Sigmoid colon (tissue), 6 donors: ENCODE measurements at regions not wholly inside any gene's neighbourhood (a gene's known extent, or its start where the extent isn't known, plus 50 kb on each side); places are given as distances from the start of the nearest gene placed in this dataset.

Experiments used
- DNase-seq: peaks from one replicate; pipeline ENCODE4 v3.0.0-alpha.2; 2019
- H3K27ac ChIP-seq, 4 donors: fragments of 200-600 bp; sonication (generic); one replicate each; pipeline ENCODE4 v1.5.1; 2016 to 2019; ENCODE audit warnings: mild to moderate bottlenecking in 1 of 4
- H3K27me3 ChIP-seq, 3 donors: fragments of 200-600 bp; sonication (generic); one replicate each; pipeline ENCODE4 v1.5.1; 2019; ENCODE audit warnings: mild to moderate bottlenecking in 1 of 3
- H3K36me3 ChIP-seq, 4 donors: fragments of 200-600 bp; sonication (generic); one replicate each; pipeline ENCODE4 v1.5.1; 2016 to 2019
- H3K4me1 ChIP-seq, 4 donors: fragments of 200-600 bp; sonication (generic); one replicate each; pipeline ENCODE4 v1.5.1; 2017 to 2019
- H3K4me3 ChIP-seq, 4 donors: fragments of 200-600 bp; sonication (generic); one replicate each; pipeline ENCODE4 v1.5.1; 2017 to 2019; ENCODE audit warnings: mild to moderate bottlenecking in 2 of 4, moderate library complexity in 1 of 4
- H3K9me3 ChIP-seq, 4 donors: fragments of 200-600 bp in 3 of 4; sonication (generic) in 3 of 4; one replicate each; pipeline versions ENCODE4 v1.5.1 to v1.6.1; 2013 to 2019
- EP300 ChIP-seq, 4 donors: sonication (generic); formaldehyde crosslinking; IDR thresholded peaks; one replicate each; pipeline ENCODE4 v1.6.1; 2017; ENCODE audit warnings: antibody characterized with exemption in 4 of 4
- POLR2A ChIP-seq, 2 donors: fragments of 450-650 bp; IDR thresholded peaks; one replicate each; pipeline ENCODE4 v1.6.1; 2016; ENCODE audit warnings: antibody characterized with exemption in 2 of 2, mild to moderate bottlenecking in 2 of 2, moderate library complexity in 2 of 2
- POLR2AphosphoS5 ChIP-seq, 4 donors: sonication (generic); formaldehyde crosslinking; IDR thresholded peaks; one replicate each; pipeline ENCODE4 v1.6.1; 2017; ENCODE audit warnings: antibody characterized with exemption in 4 of 4
- WGBS, 2 donors: extraction: QIAGEN DNeasy Blood & Tissue Kit; methylation state at CpG; one replicate each; pipeline ENCODE4 v1.1.7; 2013; 5-methylcytosine and 5-hydroxymethylcytosine counted together
- intact Hi-C: fragments of 100-400 bp; cut with DNase I; formaldehyde crosslinking; loops from one replicate; pipeline ENCODE4 v1.15.1; 2023
- TF ChIP-seq, protein P1 (sequence below), 4 experiments: fragments of 450-650 bp in 3 of 4; fragments of 200-600 bp in 1 of 4; IDR thresholded peaks; one replicate each; pipeline ENCODE4 v1.5.1; 2016 to 2019; ENCODE audit warnings: antibody characterized with exemption in 4 of 4, mild to moderate bottlenecking in 3 of 4, moderate library complexity in 2 of 4
- donor health status: healthy with polysubstance abuse.
- donor health status: healthy.

DNA sequence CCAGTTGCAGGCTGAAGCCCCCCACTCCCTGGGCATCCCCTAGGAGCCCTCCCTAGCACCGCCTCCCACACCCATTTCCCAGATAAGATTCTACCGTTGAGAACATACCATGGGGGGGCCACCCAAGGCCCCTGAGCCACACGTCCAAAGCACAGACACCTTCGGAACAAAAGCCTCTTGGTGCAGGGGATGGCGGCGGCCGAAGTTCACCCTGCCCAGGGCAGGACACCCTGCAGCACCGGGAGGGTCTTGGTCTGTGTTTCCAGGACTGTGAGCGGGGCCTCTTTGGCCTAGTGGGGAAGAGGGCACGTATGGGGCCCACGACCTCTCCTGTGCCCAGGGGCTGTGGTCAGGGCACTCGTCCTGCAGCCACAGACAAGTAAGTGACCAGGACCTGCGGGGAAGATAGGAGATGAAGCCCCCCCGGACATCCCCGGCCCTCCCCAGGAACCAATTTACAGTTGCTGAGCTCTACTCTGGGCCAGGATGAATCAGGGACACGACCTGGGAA is 154.3 kb upstream of the C14orf180 start:
- Histone ChIP-seq H3K9me3 (no peaks in the 10 kb centered on the region), H3K4me3 (no peak overlapping the region), H3K27me3 (peaks cover 0 to 22% (median 0%) of the 10 kb centered on the region in 3 donors), H3K27ac (no peak overlapping the region), H3K36me3 (no peaks in the 10 kb centered on the region), H3K4me1 (peaks cover 0 to 27% (median 20%) of the 10 kb centered on the region in 4 donors)
- DNase-seq = peak; percentile 53
- TF ChIP-seq POLR2A (IDR thresholded peaks at IDR 0.05) (no peak), POLR2AphosphoS5 (IDR thresholded peaks at IDR 0.05) (no peak), EP300 (IDR thresholded peaks at IDR 0.05) (no peak)
- TF ChIP-seq, protein P1, sequence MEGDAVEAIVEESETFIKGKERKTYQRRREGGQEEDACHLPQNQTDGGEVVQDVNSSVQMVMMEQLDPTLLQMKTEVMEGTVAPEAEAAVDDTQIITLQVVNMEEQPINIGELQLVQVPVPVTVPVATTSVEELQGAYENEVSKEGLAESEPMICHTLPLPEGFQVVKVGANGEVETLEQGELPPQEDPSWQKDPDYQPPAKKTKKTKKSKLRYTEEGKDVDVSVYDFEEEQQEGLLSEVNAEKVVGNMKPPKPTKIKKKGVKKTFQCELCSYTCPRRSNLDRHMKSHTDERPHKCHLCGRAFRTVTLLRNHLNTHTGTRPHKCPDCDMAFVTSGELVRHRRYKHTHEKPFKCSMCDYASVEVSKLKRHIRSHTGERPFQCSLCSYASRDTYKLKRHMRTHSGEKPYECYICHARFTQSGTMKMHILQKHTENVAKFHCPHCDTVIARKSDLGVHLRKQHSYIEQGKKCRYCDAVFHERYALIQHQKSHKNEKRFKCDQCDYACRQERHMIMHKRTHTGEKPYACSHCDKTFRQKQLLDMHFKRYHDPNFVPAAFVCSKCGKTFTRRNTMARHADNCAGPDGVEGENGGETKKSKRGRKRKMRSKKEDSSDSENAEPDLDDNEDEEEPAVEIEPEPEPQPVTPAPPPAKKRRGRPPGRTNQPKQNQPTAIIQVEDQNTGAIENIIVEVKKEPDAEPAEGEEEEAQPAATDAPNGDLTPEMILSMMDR (IDR thresholded peaks at IDR 0.05) = no peak
- 71 to 81% methylated on average over 16 of the region's 16 CpGs for WGBS, 2 donors
- intact Hi-C loops = loop anchor here (10.0 kb wide), 1 partner anchor 100 kb away; no protein-coding TSS in a partner anchor

GRCh38 chr14:104425763-104426646 is 153.6 kb upstream of the C14orf180 start:
- peaks cover 0 to 27% (median 20%) of the 10 kb centered on the region in 4 donors for H3K4me1 ChIP-seq
- intact Hi-C loops = loop anchor here (10.0 kb wide), 1 partner anchor 101 kb away; no protein-coding TSS in a partner anchor
- no peaks in the 10 kb centered on the region for H3K9me3 ChIP-seq
- H3K27me3 ChIP-seq = peaks cover 0 to 22% (median 0%) of the 10 kb centered on the region in 3 donors
- TF ChIP-seq EP300 (IDR thresholded peaks at IDR 0.05) = no peak
- TF ChIP-seq, protein P1 (IDR thresholded peaks at IDR 0.05) = no peak
- TF ChIP-seq POLR2A (IDR thresholded peaks at IDR 0.05) = no peak
- no peak for TF ChIP-seq POLR2AphosphoS5 (IDR thresholded peaks at IDR 0.05)
- 77 to 88% methylated on average over 20 of the region's 20 CpGs for WGBS, 2 donors
- no peak overlapping the region for H3K27ac ChIP-seq
- no peaks in the 10 kb centered on the region for H3K36me3 ChIP-seq
- DNase-seq = no peak
- no peak overlapping the region for H3K4me3 ChIP-seq

GRCh38 chr14:104427131-104427851 is 152.3 kb upstream of the C14orf180 start:
- H3K9me3 ChIP-seq = no peaks in the 10 kb centered on the region
- no peak overlapping the region for H3K27ac ChIP-seq
- intact Hi-C loops = loop anchor here (10.0 kb wide), 1 partner anchor 102 kb away; no protein-coding TSS in a partner anchor
- H3K4me3 ChIP-seq = no peak overlapping the region
- H3K36me3 ChIP-seq = no peaks in the 10 kb centered on the region
- H3K27me3 ChIP-seq = peaks cover 0 to 22% (median 0%) of the 10 kb centered on the region in 3 donors
- WGBS, 2 donors = 75 to 85% methylated on average over 21 of the region's 21 CpGs
- peak; percentile 53 for DNase-seq
- TF ChIP-seq POLR2A (IDR thresholded peaks at IDR 0.05) (no peak), POLR2AphosphoS5 (IDR thresholded peaks at IDR 0.05) (no peak), EP300 (IDR thresholded peaks at IDR 0.05) (no peak)
- TF ChIP-seq, protein P1 (IDR thresholded peaks at IDR 0.05) = no peak
- H3K4me1 ChIP-seq = peaks cover 0 to 24% (median 18%) of the 10 kb centered on the region in 4 donors

- H3K4me1 ChIP-seq = peaks cover 0 to 13% (median 9%) of the 10 kb centered on the region in 4 donors
- no peak overlapping the region for H3K27ac ChIP-seq
- DNase-seq = no peak
- no peaks in the 10 kb centered on the region for H3K9me3 ChIP-seq
- H3K27me3 ChIP-seq = peaks cover 0 to 22% (median 0%) of the 10 kb centered on the region in 3 donors
- WGBS, 2 donors = 34 to 58% methylated on average over 14 of the region's 14 CpGs
- H3K4me3 ChIP-seq = no peak overlapping the region
- H3K36me3 ChIP-seq = no peaks in the 10 kb centered on the region
- intact Hi-C loops = loop anchor here (10.0 kb wide), 1 partner anchor 104 kb away; no protein-coding TSS in a partner anchor
- no peak for TF ChIP-seq POLR2AphosphoS5 (IDR thresholded peaks at IDR 0.05)
- TF ChIP-seq, protein P1 (IDR thresholded peaks at IDR 0.05) = no peak
- no peak for TF ChIP-seq EP300 (IDR thresholded peaks at IDR 0.05)
- TF ChIP-seq POLR2A (IDR thresholded peaks at IDR 0.05) = no peak
Observed at GRCh38 chr14:104428333-104428851, 151.2 kb upstream of the C14orf180 start.
